ENCODE measurements at regions not wholly inside any gene's neighbourhood (a gene's known extent, or its start where the extent isn't known, plus 50 kb on each side); places are given as distances from the start of the nearest gene placed in this dataset.

DNA sequence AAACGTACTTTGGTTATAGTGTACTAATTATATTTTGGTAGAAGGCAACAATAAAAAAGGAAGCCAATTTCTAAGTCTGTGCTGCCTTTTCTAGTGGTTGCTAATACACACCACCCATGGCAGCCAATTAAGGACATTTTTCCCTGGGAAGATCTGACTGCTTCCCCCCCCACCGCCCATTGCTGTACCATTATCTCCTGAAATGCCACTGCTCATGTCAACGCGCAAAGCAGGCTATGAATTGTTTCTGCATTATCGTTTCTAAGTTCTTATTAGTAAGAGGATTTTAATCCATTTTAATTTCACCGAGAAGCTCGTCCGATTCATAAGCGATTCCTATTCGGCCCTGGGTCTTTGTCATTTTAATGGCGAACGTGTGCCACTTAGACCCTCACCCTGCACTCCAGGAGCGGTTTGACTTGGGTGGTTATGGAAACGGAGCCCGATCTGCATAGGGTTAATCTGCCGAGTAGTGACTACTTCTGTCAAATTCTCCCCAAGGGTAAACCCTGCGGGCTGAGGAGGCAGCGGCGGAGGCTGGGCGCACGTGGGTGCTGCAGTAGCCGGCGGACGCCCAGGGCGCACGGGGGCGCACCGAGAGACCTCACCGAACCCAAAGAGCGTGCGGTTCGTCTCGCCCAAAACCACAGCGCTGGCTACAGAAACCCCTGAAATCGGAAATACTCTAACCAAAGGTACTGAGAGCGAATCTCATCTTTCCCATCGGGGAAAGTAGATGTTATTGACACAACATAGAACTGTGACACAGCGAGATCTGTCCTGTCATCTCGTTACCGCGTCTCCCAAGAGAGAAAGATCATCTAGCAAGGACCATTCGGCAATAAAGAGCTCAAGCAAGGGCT, 55.8 kb upstream of the SHC3 start:
- Mint-ChIP-seq H3K27me3 (peaks cover 86% of the 10 kb centered on the region), H3K4me1 (ENCODE audit: low read depth) (peaks cover 15% of the 10 kb centered on the region), H3K36me3 (ENCODE audit: low read depth) (no peaks in the 10 kb centered on the region), H3K4me3 (no peak overlapping the region), H3K9me3 (no peaks in the 10 kb centered on the region), H3K27ac (peak overlapping the region; percentile 35)
- peak; percentile 62 for DNase-seq

- peaks cover 15% of the 10 kb centered on the region for H3K4me1 Mint-ChIP-seq (ENCODE audit: low read depth)
- no peak overlapping the region for H3K4me3 Mint-ChIP-seq
- no peaks in the 10 kb centered on the region for H3K36me3 Mint-ChIP-seq (ENCODE audit: low read depth)
- no peak overlapping the region for H3K27ac Mint-ChIP-seq
- DNase-seq: no peak
- peaks cover 75% of the 10 kb centered on the region for H3K27me3 Mint-ChIP-seq
- no peaks in the 10 kb centered on the region for H3K9me3 Mint-ChIP-seq
These were observed 58.4 kb upstream of the SHC3 start for GRCh38 chr9:89236955-89237573.

DNA sequence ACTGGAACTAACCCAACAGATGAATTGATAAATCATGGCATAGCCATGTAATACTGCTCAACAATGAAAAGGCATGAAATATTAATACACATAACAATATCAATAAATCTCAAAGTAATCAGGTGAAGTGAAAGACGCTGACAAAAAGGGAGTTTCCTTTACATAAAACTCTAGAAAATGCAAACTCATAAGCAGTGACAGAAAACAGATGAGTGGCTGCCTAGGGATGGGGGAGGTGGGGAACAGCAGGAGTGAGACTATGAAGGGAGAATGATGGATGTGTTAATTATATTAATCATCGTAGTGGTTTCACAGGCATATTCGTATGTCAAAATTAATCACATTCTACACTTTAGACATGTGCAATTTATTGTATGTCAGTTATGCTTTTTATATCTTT, 59.8 kb upstream of the SHC3 start:
- Mint-ChIP-seq H3K9me3 (no peaks in the 10 kb centered on the region), H3K4me3 (no peak overlapping the region), H3K4me1 (ENCODE audit: low read depth) (peaks cover 15% of the 10 kb centered on the region), H3K27ac (no peak overlapping the region), H3K27me3 (peaks cover 65% of the 10 kb centered on the region), H3K36me3 (ENCODE audit: low read depth) (no peaks in the 10 kb centered on the region)
- DNase-seq: no peak

GRCh38 chr9:89243296-89244061, 64.9 kb upstream of the SHC3 start:
- Mint-ChIP-seq H3K27ac (no peak overlapping the region), H3K9me3 (no peaks in the 10 kb centered on the region), H3K4me3 (no peak overlapping the region), H3K36me3 (ENCODE audit: low read depth) (no peaks in the 10 kb centered on the region), H3K27me3 (peaks cover 27% of the 10 kb centered on the region), H3K4me1 (ENCODE audit: low read depth) (no peaks in the 10 kb centered on the region)
- DNase-seq: no peak

DNA sequence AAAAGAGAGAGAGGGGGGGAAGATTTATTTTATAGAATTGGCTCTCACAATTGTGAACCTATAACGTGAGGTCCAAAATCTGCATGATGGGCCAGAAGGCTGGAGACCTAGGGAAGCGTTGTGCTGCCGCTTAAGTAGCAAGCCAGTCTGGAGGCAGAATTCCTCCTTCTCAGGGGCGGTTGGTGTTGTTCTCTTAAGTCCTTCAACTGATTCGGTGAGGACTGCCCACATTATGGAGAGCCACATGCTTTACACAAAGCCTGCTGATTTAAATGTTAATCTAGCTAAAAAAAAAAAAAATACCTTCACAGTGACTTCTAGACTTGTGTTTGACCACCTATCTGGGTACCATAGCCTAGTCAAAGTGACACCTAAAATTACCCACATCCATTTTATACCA, 64.2 kb upstream of the CKS2 start:
- Mint-ChIP-seq H3K9me3 (peaks cover under 1% of the 10 kb centered on the region), H3K27me3 (peaks cover 9% of the 10 kb centered on the region), H3K4me3 (no peak overlapping the region)

GRCh38 chr9:89247431-89248353, 63.3 kb upstream of the CKS2 start:
- no peak for DNase-seq
- no peaks in the 10 kb centered on the region for H3K36me3 Mint-ChIP-seq (ENCODE audit: low read depth)
- no peak overlapping the region for H3K4me3 Mint-ChIP-seq
- peaks cover 6% of the 10 kb centered on the region for H3K27me3 Mint-ChIP-seq
- H3K27ac Mint-ChIP-seq: no peak overlapping the region
- H3K9me3 Mint-ChIP-seq: peaks cover 4% of the 10 kb centered on the region
- no peaks in the 10 kb centered on the region for H3K4me1 Mint-ChIP-seq (ENCODE audit: low read depth)

More for the DNA sequence above, 64.2 kb upstream of the CKS2 start:
- no peaks in the 10 kb centered on the region for H3K36me3 Mint-ChIP-seq (ENCODE audit: low read depth)
- DNase-seq: no peak
- no peak overlapping the region for H3K27ac Mint-ChIP-seq
- H3K4me1 Mint-ChIP-seq (ENCODE audit: low read depth): no peaks in the 10 kb centered on the region

DNA sequence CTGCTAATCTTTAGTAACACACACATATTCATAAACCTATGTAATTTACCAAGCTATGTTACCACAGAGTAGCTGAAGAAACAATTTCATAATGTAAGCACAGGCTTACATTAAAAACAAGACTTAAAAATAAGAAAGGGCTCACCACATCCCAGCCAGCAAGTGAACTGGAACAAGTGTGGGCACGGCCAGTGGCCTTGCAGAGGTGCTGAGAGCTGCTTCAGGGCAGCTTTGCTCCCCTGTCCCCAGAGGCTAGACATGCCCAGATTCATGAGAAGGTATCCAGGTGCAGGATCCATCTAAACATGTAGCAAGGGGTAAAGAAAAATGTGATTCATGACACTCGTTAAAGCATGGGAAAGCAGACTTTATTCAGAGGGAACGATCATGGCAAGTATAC, 62.0 kb upstream of the CKS2 start:
- Mint-ChIP-seq H3K4me1 (ENCODE audit: low read depth) (no peaks in the 10 kb centered on the region), H3K27me3 (peaks cover 6% of the 10 kb centered on the region), H3K36me3 (ENCODE audit: low read depth) (no peaks in the 10 kb centered on the region), H3K4me3 (no peak overlapping the region), H3K9me3 (peaks cover 4% of the 10 kb centered on the region), H3K27ac (no peak overlapping the region)
- DNase-seq: no peak

- no peak overlapping the region for H3K4me3 Mint-ChIP-seq
- no peak overlapping the region for H3K27ac Mint-ChIP-seq
- DNase-seq: no peak
- H3K9me3 Mint-ChIP-seq: peaks cover 4% of the 10 kb centered on the region
- H3K4me1 Mint-ChIP-seq (ENCODE audit: low read depth): no peaks in the 10 kb centered on the region
- no peaks in the 10 kb centered on the region for H3K27me3 Mint-ChIP-seq
- H3K36me3 Mint-ChIP-seq (ENCODE audit: low read depth): no peaks in the 10 kb centered on the region
These were observed 58.2 kb upstream of the CKS2 start for GRCh38 chr9:89252651-89253267.

- no peak overlapping the region for H3K4me3 Mint-ChIP-seq
- H3K4me1 Mint-ChIP-seq (ENCODE audit: low read depth): no peaks in the 10 kb centered on the region
- no peak overlapping the region for H3K27ac Mint-ChIP-seq
These were observed 56.8 kb upstream of the CKS2 start for GRCh38 chr9:89254058-89254772.

DNA sequence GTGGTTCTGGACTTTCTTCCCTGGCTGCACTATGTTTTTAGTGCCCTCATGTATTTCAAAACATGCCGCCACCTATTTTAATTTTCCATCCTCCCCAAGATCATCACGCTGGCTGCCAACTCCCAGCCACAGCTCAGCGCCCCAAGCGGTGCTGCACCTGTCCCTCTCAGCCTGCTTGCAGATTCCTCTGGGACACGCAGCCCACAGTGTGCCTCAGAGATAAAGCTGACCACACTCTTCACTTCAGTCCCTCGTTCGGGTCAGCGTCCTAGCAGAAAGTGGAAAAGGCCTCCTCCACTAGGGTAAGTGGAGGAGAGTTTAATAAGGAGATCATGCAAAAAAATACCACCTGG, 56.2 kb upstream of the CKS2 start:
- Mint-ChIP-seq H3K27me3 (no peaks in the 10 kb centered on the region), H3K4me3 (no peak overlapping the region), H3K36me3 (ENCODE audit: low read depth) (no peaks in the 10 kb centered on the region), H3K27ac (no peak overlapping the region), H3K9me3 (peaks cover 4% of the 10 kb centered on the region), H3K4me1 (ENCODE audit: low read depth) (no peaks in the 10 kb centered on the region)
- no peak for DNase-seq

More at GRCh38 chr9:89254058-89254772, 56.8 kb upstream of the CKS2 start:
- H3K9me3 Mint-ChIP-seq: peaks cover 4% of the 10 kb centered on the region
- no peaks in the 10 kb centered on the region for H3K36me3 Mint-ChIP-seq (ENCODE audit: low read depth)
- no peak for DNase-seq
- H3K27me3 Mint-ChIP-seq: no peaks in the 10 kb centered on the region

DNA sequence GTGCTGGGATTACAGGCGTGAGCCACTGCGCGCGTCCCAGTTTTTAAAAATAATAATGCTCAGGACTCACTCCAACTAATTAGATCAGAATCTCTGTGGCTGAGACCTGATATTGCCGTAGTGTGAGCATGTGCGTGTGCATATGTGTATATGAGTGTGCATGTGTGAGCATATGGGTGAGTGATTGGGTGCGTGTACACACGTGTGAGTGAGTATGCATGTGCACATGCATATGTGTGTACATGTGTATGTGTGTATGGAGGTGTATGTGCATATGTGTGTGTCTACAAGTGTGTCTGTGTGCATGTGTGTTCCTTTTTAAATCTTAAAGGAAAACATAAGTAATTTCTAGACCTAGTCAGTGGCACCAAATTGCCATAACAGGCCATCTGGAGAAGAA, 54.8 kb upstream of the CKS2 start:
- peaks cover 4% of the 10 kb centered on the region for H3K9me3 Mint-ChIP-seq
- H3K4me3 Mint-ChIP-seq: no peak overlapping the region
- no peak overlapping the region for H3K27ac Mint-ChIP-seq
- no peaks in the 10 kb centered on the region for H3K4me1 Mint-ChIP-seq (ENCODE audit: low read depth)
- no peaks in the 10 kb centered on the region for H3K27me3 Mint-ChIP-seq
- DNase-seq: no peak
- H3K36me3 Mint-ChIP-seq (ENCODE audit: low read depth): no peaks in the 10 kb centered on the region

- Mint-ChIP-seq H3K36me3 (ENCODE audit: low read depth) (no peaks in the 10 kb centered on the region), H3K27ac (no peak overlapping the region), H3K9me3 (peaks cover 4% of the 10 kb centered on the region), H3K4me3 (no peak overlapping the region), H3K27me3 (no peaks in the 10 kb centered on the region), H3K4me1 (ENCODE audit: low read depth) (no peaks in the 10 kb centered on the region)
- no peak for DNase-seq
These were observed 54.4 kb upstream of the CKS2 start for GRCh38 chr9:89256642-89257041.

- no peaks in the 10 kb centered on the region for H3K36me3 Mint-ChIP-seq (ENCODE audit: low read depth)
- no peaks in the 10 kb centered on the region for H3K4me1 Mint-ChIP-seq (ENCODE audit: low read depth)
- DNase-seq: no peak
- H3K4me3 Mint-ChIP-seq: no peak overlapping the region
- no peak overlapping the region for H3K27ac Mint-ChIP-seq
- no peaks in the 10 kb centered on the region for H3K27me3 Mint-ChIP-seq
- H3K9me3 Mint-ChIP-seq: no peaks in the 10 kb centered on the region
These were observed 50.5 kb upstream of the CKS2 start for GRCh38 chr9:89260525-89260924.
